K562 (cell line): ENCODE measurements at regions not wholly inside any gene's neighbourhood (a gene's known extent, or its start where the extent isn't known, plus 50 kb on each side); places are given as distances from the start of the nearest gene placed in this dataset.
A peak's percentile ranks its signal among the peaks of the same experiment; 100 is the strongest.

Experiments used
- ATAC-seq: fragments of 200-7000 bp; cut with Tn5 transposase; 3 replicates; pipeline ENCODE4 v1.9.1; 2020; ENCODE audit warnings: moderate library complexity
- BruUV-seq: library from RNA; stranded (reverse); fragments of 400-500 nt; replicated peaks from 2 replicates; lab custom pipeline; 2021; lab: Mats Ljungman, UMichigan
- CTCF ChIA-PET: fragments of 300-600 bp; formaldehyde crosslinking; extraction: SDS; loops from one replicate; lab custom pipeline; 2021; ENCODE audit warnings: low intra/inter-chr PET ratio; lab: Yijun Ruan, JAX
- POLR2A ChIA-PET: fragments of 300-600, 350-650 bp; sonication (Branson Sonifier 250); formaldehyde crosslinking; extraction: SDS; loops from one replicate; lab custom pipeline; 2021; ENCODE audit warnings: antibody characterized with exemption, inconsistent platforms; lab: Yijun Ruan, JAX
- DNase-seq, 4 experiments: peaks; one replicate each; pipeline versions ENCODE4 v3.0.0 to v3.0.0-alpha.2; 2011 to 2018; ENCODE audit warnings: low spot score in 3 of 4, mixed read lengths in 3 of 4; ENCODE audit errors: extremely low read depth in 1 of 4
- FAIRE-seq: peaks from 2 replicates; lab custom pipeline; 2011; peaks lifted over from hg19 to GRCh38; lab: Jason Lieb, UNC
- H2AFZ ChIP-seq: 2 replicates; pipeline ENCODE4 v1.6.0; 2011; ENCODE audit warnings: low read depth, low read length, control low read depth, inconsistent platforms
- H3K27ac ChIP-seq: fragments of 200-600 bp; 3 replicates; pipeline ENCODE4 v1.8.0; 2011; ENCODE audit warnings: low read depth, mild to moderate bottlenecking, control low read depth, inconsistent platforms, low read length, moderate library complexity, mixed read lengths; ENCODE audit errors: extremely low read depth
- H3K27me3 ChIP-seq, 2 experiments: fragments of 300-600 bp in 1 of 2; 2 replicates in 1 of 2; 3 replicates in 1 of 2; pipeline versions ENCODE4 v1.6.0 to v1.8.0; 2011; ENCODE audit warnings: inconsistent platforms in 2 of 2, low read length in 2 of 2, mild to moderate bottlenecking in 1 of 2, mixed read lengths in 1 of 2, moderate library complexity in 1 of 2; ENCODE audit not compliant: control insufficient read depth in 2 of 2, insufficient read depth in 2 of 2
- H3K36me3 ChIP-seq: fragments of 300-600 bp; 3 replicates; pipeline ENCODE4 v1.8.0; 2011; ENCODE audit warnings: mild to moderate bottlenecking, low read length, inconsistent platforms; ENCODE audit not compliant: control insufficient read depth, insufficient read depth
- H3K4me1 ChIP-seq, 2 experiments: fragments of 200-600 bp in 1 of 2; replicated peaks in 1 of 2; 2 replicates in 1 of 2; 3 replicates in 1 of 2; pipeline versions ENCODE4 v1.5.1 to v1.8.0; 2011; ENCODE audit warnings: inconsistent platforms in 2 of 2, low read length in 2 of 2, mild to moderate bottlenecking in 1 of 2, mixed read lengths in 1 of 2, moderate library complexity in 1 of 2; ENCODE audit not compliant: control insufficient read depth in 2 of 2, insufficient read depth in 2 of 2
- H3K4me2 ChIP-seq: 2 replicates; pipeline ENCODE4 v1.6.1; 2011; ENCODE audit warnings: low read length, control low read depth, inconsistent platforms, mixed read lengths; ENCODE audit not compliant: insufficient read depth
- H3K4me3 ChIP-seq: fragments of 200-600 bp; sonication (generic), shearing (Covaris generic); 2 replicates; pipeline ENCODE4 v1.5.1; 2016; ENCODE audit warnings: control low read depth, inconsistent platforms
- H3K79me2 ChIP-seq: fragments of 200-600 bp; 3 replicates; pipeline ENCODE4 v1.8.0; 2011; ENCODE audit warnings: low read length, inconsistent platforms; ENCODE audit not compliant: control insufficient read depth, insufficient read depth
- H3K9ac ChIP-seq, 2 experiments: 2 replicates each; pipeline versions ENCODE4 v1.6.0 to v1.6.1; 2011; ENCODE audit warnings: low read depth in 2 of 2, low read length in 2 of 2, control low read depth in 1 of 2, inconsistent platforms in 1 of 2, mild to moderate bottlenecking in 1 of 2, mixed read lengths in 1 of 2; ENCODE audit not compliant: insufficient read depth in 1 of 2
- H3K9me1 ChIP-seq: one replicate; pipeline ENCODE4 v1.6.0; 2011; ENCODE audit warnings: inconsistent platforms, mild to moderate bottlenecking, low read length, moderate library complexity; ENCODE audit not compliant: control insufficient read depth, insufficient read depth
- H3K9me3 ChIP-seq: replicated peaks from 2 replicates; pipeline ENCODE4 v1.5.1; 2011; ENCODE audit warnings: low read depth, low read length, inconsistent platforms; ENCODE audit not compliant: control insufficient read depth, insufficient read depth
- H4K20me1 ChIP-seq: replicated peaks from 2 replicates; pipeline ENCODE4 v1.6.1; 2011; ENCODE audit warnings: low read length, inconsistent platforms, mixed read lengths; ENCODE audit not compliant: control insufficient read depth, insufficient read depth
- ATF4 ChIP-seq: fragments of 450-650 bp; formaldehyde crosslinking; IDR thresholded peaks from 2 replicates; pipeline ENCODE4 v1.4.0; 2022; ENCODE audit warnings: mild to moderate bottlenecking, moderate library complexity
- CTCF ChIP-seq, 3 experiments: IDR thresholded peaks in 2 of 3; conservative IDR thresholded peaks in 1 of 3; 2 replicates each; pipeline ENCODE4 v1.5.1; 2011 to 2012; ENCODE audit warnings: low read length in 3 of 3, mild to moderate bottlenecking in 3 of 3, control low read depth in 2 of 3, improper control_type of control experiment in 1 of 3, inconsistent platforms in 1 of 3, low read depth in 1 of 3, mixed read lengths in 1 of 3, moderate library complexity in 1 of 3; ENCODE audit not compliant: insufficient read depth in 2 of 3
- ETV1 ChIP-seq: fragments of 450-650 bp; conservative IDR thresholded peaks from 2 replicates; pipeline ENCODE4 v1.6.1; 2016; ENCODE audit warnings: missing genetic modification characterization, control low read depth, low read depth, missing compliant biosample characterization
- HMG20B ChIP-seq: fragments of 250-450 bp; sonication (Bioruptor Pico); IDR thresholded peaks from 2 replicates; pipeline ENCODE4 v1.5.0; 2021; ENCODE audit warnings: mild to moderate bottlenecking
- NCOA1 ChIP-seq: fragments of 450-650 bp; IDR thresholded peaks from 2 replicates; pipeline ENCODE4 v1.6.1; 2016; ENCODE audit warnings: low read depth
- NR2F6 ChIP-seq: fragments of 450-650 bp; formaldehyde crosslinking; IDR thresholded peaks from 2 replicates; pipeline ENCODE4 v1.4.0; 2020; ENCODE audit warnings: mild to moderate bottlenecking
- VEZF1 ChIP-seq: fragments of 200-800 bp; sonication (Bioruptor generic); IDR thresholded peaks from 2 replicates; pipeline ENCODE4 v1.6.1; 2017; ENCODE audit warnings: missing genetic modification characterization, missing compliant biosample characterization
- ZNF436 ChIP-seq: fragments of 250-450, 450-650 bp; sonication (Bioruptor Pico); formaldehyde crosslinking; IDR thresholded peaks from 2 replicates; pipeline ENCODE4 v1.7.0; 2020; ENCODE audit warnings: mild to moderate bottlenecking
- WGBS: fragments of 100-300 bp; shearing (Covaris generic); methylation state at CpG from one replicate; pipeline ENCODE4 v1.1.6; 2016; ENCODE audit warnings: low coverage, mixed read lengths; ENCODE audit not compliant: insufficient coverage; ENCODE audit errors: missing lambda C conversion rate; 5-methylcytosine and 5-hydroxymethylcytosine counted together
- in situ Hi-C: fragments of 300-500 bp; cut with MboI; formaldehyde crosslinking; loops from 4 replicates; pipeline ENCODE4 v1.15.0; 2018; ENCODE audit warnings: inconsistent platforms, mixed read lengths
- intact Hi-C: fragments of 100-400 bp; cut with micrococcal nuclease; formaldehyde crosslinking; loops from 2 replicates; pipeline ENCODE4 v1.14.2; 2022

- H3K36me3 ChIP-seq: peaks cover 19% of the 10 kb centered on the region; the same call in 1 of the 3 replicates
- no peak for ATAC-seq
- FAIRE-seq: no peak
- in situ Hi-C loops: no loop called here
- no peaks in the 10 kb centered on the region for H3K27me3 ChIP-seq
- H3K79me2 ChIP-seq: peaks cover 6% of the 10 kb centered on the region; the same call in 1 of the 3 replicates
- H3K27ac ChIP-seq: no peak overlapping the region
- H2AFZ ChIP-seq: no peak overlapping the region
- H3K9me1 ChIP-seq: no peaks in the 10 kb centered on the region
- intact Hi-C loops: no loop called here
- no peak overlapping the region for H3K9ac ChIP-seq
- CTCF ChIA-PET: no interaction called here
- POLR2A ChIA-PET: no interaction called here
- H3K4me3 ChIP-seq: no peak overlapping the region
- DNase-seq: peak in 2 of 4 experiments; percentile 23 to 25
- WGBS: 91% methylated on average over 7 of the region's 7 CpGs
- TF ChIP-seq ETV1 (no peak), NCOA1 (no peak), CTCF (IDR thresholded peaks at IDR 0.05 in 2 of 3, conservative IDR thresholded peaks at IDR 0.05 in 1 of 3; ENCODE audit: insufficient read depth in 2 of 3, low read depth in 1 of 3, low read length in 3 of 3) (0 out of 6 replicates have a peak, but pooled peaks of 1 of the 3 experiments have one; percentile 21)
- TF ChIP-seq, all 486 proteins: peak for 1
- Histone ChIP-seq H3K4me2 (no peak overlapping the region), H3K4me1 (no peaks in the 10 kb centered on the region), H3K9me3 (peaks cover 3% of the 10 kb centered on the region; the same call in 1 of the 2 replicates), H4K20me1 (no peaks in the 10 kb centered on the region)
- BruUV-seq: no TSS peak
These were observed 1435.2 kb downstream of the UQCRFS1 start for GRCh38 chr19:27777726-27778125.

- no peak for FAIRE-seq
- H3K36me3 ChIP-seq: peaks cover 19% of the 10 kb centered on the region; the same call in 1 of the 3 replicates
- H3K27ac ChIP-seq: no peak overlapping the region
- TF ChIP-seq ZNF436 (no peak), HMG20B (no peak), VEZF1 (no peak), ATF4 (CRISPR knock-in tag) (no peak), NR2F6 (CRISPR knock-in tag) (no peak)
- TF ChIP-seq, all 486 proteins: peak for 0
- peaks cover 6% of the 10 kb centered on the region; the same call in 1 of the 3 replicates for H3K79me2 ChIP-seq
- no TSS peak for BruUV-seq
- in situ Hi-C loops: no loop called here
- H4K20me1 ChIP-seq: no peaks in the 10 kb centered on the region
- ATAC-seq (no peak), DNase-seq (no peak)
- POLR2A ChIA-PET: no interaction called here
- H2AFZ ChIP-seq: no peak overlapping the region
- H3K9ac ChIP-seq: no peak overlapping the region
- no peak overlapping the region for H3K4me3 ChIP-seq
- CTCF ChIA-PET: no interaction called here
- H3K4me2 ChIP-seq: no peak overlapping the region
- no peaks in the 10 kb centered on the region for H3K27me3 ChIP-seq
- no peaks in the 10 kb centered on the region for H3K9me1 ChIP-seq
- no peaks in the 10 kb centered on the region for H3K4me1 ChIP-seq
- WGBS: 78% methylated on average over 7 of the region's 7 CpGs
- peaks cover 3% of the 10 kb centered on the region; the same call in 1 of the 2 replicates for H3K9me3 ChIP-seq
- intact Hi-C loops: no loop called here
These were observed 1435.7 kb downstream of the UQCRFS1 start for GRCh38 chr19:27777242-27777641.
